ENCODE measurements at regions not wholly inside any gene's neighbourhood (a gene's known extent, or its start where the extent isn't known, plus 50 kb on each side); places are given as distances from the start of the nearest gene placed in this dataset.
"Not testable (repeated sequence)": the region's sequence is repeated elsewhere in the genome, so short reads cannot be mapped to it uniquely, and the experiment has no call there.

- not testable (repeated sequence) for TF ChIP-seq CTCF, POLR2A (IDR thresholded peaks at IDR 0.05)
These were observed 247.1 kb downstream of the ZNF479 start for GRCh38 chr7:56885132-56885531.
